NCI-H524 (cell line): ENCODE measurements at regions not wholly inside any gene's neighbourhood (a gene's known extent, or its start where the extent isn't known, plus 50 kb on each side); places are given as distances from the start of the nearest gene placed in this dataset.

Experiments used
- DNase-seq, 2 experiments: peaks; one replicate each; lab custom pipeline; 2025; lab: John Stamatoyannopoulos, UW

DNA sequence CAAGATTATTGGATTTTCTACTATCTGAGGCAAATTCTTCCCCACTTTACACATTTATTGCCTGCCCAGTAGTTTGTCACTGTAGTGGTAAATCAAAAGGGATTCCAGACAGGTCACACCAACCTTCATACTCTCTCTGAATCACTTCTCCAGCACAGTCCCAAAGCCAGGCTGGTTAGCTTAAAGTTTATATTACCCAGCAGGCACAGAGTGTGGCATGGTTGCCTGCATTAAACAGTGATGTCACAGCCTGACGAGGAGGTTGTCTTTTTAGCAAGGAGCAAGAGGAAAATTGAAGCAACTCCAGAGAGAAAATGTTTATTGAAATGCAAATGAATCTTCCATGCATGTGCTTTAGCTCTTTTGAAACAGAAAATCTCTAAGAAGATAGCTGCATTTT is 375.5 kb upstream of the CELF2 start:
- DNase-seq, result no peak

DNA sequence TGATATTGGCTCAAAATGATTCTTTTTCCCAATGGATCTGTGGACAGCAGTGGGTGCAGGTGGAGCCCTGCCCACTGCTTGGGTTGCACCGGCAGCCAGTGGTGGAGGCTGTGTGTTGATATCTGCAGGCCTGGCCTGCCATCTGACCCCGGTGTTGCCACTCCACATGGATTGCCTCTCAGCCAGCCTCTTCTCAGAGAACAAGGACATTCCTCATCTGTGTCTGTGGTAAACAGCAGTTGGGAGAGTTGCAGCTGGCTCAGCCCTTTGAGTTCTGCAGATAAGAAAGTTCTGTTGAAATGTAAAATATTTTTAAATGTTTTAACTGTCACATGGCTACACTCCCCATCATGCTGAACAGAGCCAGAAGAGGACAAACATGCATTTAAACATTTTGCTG is 374.9 kb upstream of the CELF2 start:
- DNase-seq, result no peak

DNA sequence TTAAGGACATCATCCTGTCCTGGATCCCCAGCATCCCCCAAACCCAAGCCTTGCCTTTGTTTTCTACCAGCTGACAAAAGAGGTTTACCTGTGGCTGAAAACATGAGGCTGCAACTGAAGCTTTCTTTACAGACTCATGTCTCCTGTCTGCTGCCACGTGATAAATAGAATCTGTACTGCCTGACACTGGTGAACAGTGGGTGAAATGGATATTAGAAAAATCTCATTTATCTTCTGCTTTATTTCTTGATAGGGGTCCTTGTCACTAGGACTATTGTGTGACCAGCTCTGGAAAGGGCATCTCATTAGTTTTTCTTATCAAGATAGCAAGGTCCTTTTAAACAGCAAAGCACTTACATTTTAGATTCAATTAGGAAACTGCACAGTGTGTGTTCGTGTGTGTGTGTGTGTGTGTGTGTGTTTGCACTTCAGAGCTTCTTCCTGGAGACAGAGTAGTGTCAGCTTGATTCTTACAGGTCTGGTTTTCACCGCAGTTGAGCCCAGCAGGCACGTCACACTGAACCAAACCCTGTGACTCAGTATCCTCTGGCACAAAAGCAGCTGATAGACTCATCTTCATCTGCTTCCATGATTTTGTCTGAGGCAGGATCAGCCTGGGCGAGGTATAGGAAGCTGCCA is 373.5 kb upstream of the CELF2 start:
- no peak for DNase-seq

DNA sequence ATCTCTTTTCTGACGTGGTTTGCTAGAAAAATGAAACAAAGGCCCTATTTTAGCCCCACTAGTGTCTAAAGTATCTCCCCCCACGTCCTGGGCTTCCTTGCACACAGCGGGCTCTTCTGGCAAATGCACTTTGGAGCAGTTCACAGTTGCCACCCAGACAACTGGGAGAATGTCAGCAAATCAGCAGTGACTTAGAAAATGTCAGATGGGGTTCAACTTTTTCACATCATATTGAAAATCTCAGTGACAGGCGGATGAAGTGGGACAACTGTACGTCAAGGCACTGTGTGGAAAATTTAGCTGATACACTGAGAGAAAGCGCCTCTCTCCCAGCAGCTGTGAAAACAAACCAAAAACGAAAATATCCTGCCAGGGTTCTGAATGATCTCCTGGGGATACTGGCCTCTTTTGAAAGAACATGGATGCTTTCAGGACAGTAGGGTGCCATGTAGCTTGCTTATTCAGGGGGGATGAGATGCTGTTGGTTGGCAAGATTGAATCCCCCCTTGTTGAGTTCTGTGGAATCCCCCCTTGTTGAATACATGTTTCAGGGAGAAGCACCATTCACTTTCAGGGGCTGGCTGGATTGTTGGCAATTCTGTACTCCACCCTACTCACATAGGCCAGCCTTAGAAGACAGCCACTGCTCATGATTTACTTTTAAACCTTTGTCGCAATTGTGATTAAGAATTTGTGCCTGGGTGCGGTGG is 372.8 kb upstream of the CELF2 start:
- no peak for DNase-seq

DNA sequence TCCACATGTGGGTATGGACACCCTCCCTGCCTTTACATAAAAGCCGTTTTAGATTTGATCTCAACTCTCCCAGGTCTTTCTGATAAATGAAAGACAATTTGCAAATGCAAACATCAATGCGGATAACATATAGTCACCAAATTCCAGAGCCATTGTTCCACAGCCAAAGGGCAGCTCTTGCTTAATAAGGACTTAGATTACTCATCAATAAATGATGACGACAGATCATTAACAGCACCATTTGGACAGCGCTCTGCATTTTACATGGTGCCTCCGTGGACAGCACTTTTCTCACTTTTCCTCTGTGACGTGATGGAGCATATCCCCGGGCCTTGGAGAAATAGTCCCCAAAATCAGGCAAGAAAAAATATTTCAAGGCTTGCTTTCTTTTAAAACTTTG is 370.3 kb upstream of the CELF2 start:
- no peak for DNase-seq

DNA sequence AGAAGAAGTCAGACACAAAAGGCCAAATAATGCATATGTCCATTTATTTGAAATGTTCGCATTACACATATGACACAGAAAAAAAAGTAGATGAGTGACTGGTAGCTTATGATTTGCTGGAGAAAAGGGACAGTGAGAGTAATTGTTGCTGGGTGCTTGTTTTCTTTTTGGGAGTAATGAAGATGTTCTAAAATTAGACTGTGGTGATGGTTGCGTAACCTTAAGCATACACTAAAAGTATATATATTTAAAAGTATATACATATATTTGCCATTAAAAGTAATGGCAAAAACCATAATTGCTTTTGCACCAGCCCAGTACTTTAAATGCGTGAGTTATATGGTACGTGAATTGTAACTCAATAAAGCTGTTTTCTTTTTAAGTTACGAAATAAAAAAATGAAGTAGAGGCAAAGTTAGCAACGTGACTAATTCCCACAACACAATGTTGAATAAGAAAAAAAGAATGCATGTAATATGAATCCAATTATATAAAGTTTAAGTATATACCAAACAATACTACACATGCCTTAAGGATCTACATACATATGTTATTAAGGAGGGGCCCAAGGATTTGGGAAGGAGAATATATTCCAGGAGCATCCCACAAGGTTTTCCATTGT is 360.4 kb upstream of the CELF2 start:
- DNase-seq, result no peak

DNA sequence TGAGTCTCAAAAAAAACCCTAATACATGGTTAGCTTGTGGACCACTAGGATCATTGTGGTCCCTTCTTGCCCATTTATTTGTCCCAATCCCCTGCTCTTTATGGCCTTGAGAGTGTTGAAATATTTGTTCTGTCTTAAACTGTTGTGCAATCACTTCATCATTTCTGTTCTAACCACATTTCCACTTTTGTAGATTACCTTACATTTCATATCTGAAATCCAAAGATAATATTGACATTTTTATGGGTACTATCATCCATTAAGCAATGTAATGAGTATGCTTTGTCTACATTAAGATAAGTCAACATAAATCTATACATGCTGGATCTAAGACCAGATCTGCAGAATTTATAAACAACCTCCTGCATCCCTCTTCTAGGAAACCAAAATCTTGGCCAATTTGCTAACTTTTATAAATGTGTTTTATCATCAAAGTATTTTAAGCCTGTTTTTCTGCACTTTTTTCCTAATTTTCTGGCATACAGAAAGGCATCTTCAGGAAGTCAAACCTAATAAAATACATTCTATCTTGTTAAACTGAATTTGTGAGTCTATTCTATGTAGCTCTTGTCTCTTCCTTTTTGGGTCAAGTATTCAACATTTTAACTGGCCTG is 359.4 kb upstream of the CELF2 start:
- DNase-seq, result no peak

DNA sequence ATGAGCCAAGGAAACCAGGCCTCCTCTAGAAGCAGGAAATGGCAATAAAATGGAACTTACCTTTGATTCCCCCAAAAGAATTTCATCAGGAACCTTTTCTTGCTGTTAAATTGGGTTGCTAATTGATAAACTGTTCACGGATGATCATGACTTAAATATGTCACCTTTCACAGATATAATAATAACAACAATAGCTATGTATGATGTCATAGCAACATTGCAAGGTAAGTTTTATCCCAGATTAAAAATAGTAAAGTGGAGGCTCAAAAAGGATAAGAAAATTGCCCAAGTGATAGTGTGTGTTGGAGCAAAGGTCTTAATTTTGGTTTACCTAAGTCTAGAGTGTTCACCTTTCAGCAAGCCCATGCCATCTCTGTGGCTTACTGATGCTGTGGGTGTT is 357.6 kb upstream of the CELF2 start:
- DNase-seq, result no peak

DNA sequence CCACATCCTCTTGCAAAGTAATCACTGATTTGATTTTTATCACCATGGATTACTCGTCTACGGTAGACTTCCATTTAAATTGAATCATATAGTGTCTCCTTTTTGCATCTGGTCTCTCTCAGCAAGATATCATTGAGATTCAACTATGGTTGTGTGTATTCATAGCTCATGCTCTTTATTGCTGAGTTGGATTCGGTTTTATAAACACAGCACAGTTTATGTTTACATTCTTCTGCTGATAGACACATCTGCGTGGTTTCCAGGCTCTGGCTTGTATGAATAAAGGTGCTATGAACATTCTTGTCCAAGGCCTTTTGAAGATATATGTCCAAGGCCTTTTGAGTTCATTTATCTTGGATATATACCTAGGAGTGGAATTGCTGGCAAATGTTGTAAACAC is 356.5 kb upstream of the CELF2 start:
- no peak for DNase-seq

DNA sequence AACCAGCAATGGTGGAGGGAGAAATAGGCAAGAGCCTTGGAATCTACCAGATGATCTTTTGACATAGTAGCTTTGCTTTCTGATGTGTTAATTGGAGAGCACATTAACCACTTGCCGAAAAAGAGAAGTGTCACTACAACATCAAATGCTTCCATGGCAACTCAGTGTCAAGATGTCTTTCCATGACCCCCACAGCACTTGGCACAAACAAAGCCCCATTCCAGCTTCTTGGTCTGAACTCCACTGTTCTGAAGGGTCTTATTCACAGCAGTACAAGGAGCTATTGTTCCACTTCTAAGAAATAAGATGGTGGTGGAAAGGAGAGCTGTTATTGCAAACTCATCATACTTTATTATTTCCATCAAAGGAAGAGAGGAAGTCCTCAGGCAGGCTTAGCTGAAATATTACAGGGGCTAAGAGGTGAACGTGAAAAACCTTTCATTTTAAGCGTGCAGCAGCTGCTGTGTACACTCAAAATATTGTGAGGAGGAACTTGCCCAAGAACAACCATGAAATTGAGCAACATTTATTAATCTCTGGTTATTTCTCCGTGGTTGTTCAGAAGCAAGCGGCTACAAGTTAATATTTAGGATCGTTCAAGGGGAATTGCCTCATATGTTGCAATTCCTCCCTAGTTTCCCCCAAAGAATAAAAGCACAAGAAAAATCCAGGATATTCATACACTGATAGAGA is 354.8 kb upstream of the CELF2 start:
- no peak for DNase-seq

DNA sequence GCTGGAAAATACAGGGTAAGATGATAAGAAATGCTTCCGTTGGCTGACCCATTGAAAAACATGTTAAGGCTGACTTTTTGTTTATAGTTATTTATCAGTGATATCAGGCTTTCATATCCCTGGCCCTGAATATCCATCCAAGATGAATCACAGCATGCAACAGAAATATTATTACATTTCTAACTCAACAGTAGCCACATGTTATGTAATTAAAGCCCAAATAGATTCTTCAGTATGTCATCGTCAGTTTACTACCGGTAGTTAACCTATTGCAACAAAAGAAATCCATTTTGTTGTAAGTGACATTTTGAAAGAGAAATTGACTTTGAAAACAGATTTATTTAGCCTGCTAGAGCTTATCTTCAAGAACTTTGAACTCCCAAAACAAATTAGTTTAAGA is 354.1 kb upstream of the CELF2 start:
- DNase-seq, result no peak

DNA sequence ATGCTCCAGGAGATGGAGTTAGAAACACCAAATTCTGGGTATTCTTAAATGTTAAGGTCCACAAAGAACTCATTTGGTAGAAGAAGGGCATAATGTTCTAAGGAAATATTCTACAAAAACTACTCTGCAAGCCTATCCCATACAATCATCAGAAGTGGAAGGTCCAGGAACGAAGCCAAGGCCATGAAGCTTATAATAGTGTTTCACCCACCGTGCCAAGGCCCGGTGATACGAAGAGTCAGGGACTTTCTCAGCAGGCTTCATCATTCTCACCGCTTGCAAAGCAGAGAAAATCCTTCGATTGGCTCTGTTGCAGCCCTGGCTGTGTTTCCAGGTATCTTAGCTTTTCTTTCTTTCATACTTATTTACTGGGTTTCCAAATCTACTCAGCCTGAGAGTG is 351.9 kb upstream of the CELF2 start:
- DNase-seq, result no peak

DNA sequence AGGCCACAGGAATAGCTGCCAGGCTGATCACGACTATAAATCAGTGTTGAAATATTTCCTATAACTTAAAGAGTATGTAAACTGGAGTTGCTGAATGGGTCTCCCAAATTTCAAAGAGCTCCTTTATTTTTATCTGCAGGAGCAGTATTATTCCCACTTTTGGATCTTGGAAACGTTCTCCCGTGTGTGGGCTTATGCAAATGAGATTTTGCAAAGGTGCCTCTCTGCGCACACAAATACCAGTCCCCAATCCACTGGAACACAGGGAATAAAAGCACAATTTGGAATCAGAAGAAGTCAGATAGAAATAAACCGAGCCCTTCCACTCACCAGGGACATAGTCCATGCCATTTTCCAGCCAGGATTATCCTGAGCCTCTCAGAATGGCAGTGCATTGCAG is 350.2 kb upstream of the CELF2 start:
- DNase-seq, result no peak

DNA sequence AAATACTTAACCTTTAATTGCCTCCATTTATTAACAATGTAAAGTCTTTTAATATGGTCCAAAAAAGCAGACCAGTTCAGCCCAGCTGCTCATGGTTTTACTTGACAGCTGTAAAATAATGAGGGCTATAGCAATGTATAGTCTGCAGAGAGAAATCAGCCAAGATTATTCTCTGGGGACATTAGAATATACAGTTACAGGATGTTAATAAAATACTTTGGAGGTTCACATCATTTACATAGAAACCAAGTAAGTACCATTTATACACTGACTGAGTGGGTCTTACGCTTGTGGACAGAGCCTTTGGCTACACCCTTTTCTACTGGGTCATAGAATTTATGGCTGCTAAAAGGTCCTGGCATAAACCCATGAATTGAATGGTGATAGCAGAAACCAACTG is 340.7 kb upstream of the CELF2 start:
- DNase-seq, result peak in 1 of 2 experiments; percentile 5

DNA sequence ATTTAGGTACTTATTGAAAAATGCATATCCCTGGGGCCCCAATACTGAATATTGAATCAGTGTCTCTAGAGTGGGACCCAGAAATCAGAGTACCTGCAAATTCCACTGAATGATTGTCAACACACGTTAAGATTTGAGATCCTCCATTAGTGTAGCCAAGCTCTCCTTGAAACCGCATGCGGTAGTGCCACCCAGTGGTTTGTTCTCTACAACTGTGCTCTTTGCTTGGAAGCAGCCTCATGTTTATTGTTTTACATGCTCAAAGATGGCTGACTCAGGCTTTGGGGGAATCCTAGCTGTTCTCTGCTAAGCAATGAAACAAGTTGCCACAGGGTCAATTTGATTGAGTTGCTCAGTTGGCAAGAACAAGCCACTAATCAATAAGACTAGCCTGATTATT is 340.2 kb upstream of the CELF2 start:
- peak; percentile 13 to 48 for DNase-seq

DNA sequence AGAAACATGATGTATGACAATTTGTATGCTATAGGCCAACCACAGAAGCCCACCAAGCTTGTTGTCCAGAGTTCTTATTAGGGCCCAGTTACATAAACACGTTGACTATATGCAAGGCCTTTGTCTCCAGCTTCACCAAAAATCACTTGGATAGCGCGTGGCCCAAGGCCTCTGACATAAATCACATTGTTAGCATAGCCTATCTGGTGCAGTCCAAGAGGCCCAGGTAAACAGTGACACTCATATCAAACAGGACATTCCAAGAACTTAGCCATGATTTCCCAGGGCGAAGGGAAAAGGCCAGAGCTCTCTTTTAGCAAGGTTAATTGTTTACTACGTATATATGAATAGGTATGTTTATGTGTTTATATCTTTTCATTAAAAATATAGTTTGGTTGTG is 337.2 kb upstream of the CELF2 start:
- DNase-seq, result no peak

DNA sequence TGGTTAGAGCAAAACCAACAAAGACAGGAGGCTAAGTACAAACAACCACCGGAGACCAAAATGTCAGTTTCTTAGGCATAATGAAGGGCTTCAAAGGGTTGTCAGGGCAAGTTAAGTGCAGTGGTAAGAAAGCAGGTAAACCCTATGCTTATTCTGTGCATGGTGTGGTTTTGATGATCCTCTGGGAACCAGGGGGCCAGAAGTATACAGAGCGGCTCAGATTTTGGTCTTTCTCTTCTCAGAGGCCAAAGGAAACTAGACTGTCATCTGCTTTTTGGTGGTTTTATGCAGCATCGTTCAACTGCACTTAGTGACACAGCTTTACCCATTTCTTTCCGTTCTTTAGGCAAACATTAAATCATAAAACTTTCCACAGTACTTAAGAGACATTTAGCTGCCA is 332.7 kb upstream of the CELF2 start:
- DNase-seq, result no peak

DNA sequence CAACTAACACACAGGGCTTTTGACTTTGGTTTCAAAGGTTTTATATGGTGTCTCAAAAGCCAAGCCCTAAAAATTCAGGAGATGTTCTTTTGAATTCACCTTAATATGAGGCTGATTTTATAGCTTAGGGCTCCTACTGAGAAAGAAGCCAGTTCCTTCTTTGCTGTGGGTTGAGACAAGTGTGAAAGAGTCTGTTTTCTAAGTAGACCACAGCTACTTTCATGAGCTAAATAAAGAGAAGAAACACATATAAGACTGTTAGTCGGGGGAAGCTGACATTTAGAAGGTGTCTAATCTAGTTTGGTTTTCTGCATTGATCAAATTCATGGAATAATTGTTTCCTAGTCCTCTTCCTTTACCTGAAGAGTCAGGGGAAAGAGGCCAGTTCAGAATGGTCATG is 332.1 kb upstream of the CELF2 start:
- no peak for DNase-seq

DNA sequence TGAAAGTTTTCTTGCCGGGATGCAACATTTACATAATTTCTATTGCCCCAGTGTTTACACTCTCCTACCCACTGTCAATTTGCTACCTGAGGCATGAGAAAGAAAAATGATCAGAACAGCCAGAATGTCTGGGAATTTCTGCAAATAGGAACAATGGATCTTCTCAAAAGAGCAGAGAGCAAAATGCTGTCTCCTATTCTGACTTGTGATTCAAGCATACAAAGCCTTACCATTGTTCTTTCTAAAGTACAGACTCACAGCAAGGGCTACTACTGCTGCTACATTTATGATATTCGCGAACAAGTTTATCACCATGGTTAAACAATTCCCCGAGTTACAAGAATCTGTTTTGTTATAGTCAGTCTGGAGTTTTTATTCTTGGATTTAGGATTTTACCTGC is 329.9 kb upstream of the CELF2 start:
- no peak for DNase-seq

DNA sequence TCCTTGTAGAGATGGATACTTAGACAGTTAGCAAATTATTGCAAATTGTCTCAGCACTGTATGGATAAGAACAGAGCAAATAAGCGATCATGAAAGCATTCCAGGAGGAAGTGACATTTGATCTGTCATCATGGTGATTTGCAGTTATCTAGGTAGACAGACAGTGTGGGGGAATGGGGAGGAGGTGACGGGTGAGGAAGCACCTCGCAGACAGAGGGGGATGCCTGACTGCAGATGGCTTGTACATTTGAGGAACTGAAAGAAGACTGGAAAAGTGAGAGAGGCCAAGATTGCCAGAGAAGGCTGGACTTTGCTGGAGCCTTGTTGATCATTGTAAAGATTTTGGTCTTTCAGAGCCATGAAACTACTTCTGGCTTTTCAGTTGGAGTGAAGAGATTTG is 318.2 kb upstream of the CELF2 start:
- DNase-seq, result peak in 1 of 2 experiments; percentile 0

DNA sequence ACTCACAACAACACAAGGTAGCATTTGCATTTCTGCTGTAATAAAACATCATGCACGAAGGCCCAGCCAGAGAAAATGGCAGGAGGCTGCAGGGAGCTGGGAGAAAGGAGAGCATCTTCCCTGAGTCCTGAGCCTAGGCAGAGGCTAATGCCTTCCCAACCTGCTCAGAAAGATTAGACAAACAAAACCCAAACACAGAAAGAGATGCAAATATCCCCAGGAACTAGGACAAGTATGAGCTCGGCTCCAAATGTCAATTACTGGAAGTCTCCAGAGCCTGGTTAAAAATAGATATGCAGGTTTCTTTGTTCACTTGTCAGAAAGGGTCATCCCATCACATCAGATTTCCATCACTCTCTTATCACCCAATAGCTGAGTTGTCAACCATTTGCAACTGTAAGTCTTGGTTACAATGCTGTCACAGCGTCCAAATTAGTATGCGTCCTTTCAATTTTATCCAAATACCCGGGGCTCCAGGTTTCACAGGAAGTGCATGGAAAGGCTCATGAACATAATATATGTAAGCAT is 316.5 kb upstream of the CELF2 start:
- no peak for DNase-seq

DNA sequence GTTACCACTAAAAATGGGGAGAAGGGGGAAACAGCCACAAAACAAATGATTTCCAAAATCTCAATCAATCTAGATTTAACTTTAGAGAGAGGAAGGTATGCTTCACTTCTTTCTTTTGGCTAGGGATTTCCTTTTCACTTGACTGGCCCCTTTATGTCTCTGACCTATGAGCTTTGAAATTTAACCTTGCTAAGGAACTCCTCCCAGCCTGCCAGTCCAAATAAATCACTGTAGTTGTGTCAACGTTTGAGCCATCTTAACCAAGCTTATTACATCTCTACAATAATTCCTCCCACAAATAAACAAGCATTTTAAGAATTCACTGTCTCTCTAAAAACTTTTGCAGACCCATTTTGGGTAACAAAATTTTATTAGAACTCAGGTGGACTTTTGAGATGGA is 315.5 kb upstream of the CELF2 start:
- DNase-seq, result no peak
